CD4-positive, alpha-beta T cell treated with Interleukin-12 subunit alpha and Interleukin-12 subunit beta, for 1 hour (primary cell): ENCODE measurements at regions not wholly inside any gene's neighbourhood (a gene's known extent, or its start where the extent isn't known, plus 50 kb on each side); places are given as distances from the start of the nearest gene placed in this dataset.
"Not testable (repeated sequence)": the region's sequence is repeated elsewhere in the genome, so short reads cannot be mapped to it uniquely, and the experiment has no call there.

ENCODE experiments used
- DNase-seq: peaks from one replicate; pipeline ENCODE4 v3.0.0-alpha.2; 2020

DNA sequence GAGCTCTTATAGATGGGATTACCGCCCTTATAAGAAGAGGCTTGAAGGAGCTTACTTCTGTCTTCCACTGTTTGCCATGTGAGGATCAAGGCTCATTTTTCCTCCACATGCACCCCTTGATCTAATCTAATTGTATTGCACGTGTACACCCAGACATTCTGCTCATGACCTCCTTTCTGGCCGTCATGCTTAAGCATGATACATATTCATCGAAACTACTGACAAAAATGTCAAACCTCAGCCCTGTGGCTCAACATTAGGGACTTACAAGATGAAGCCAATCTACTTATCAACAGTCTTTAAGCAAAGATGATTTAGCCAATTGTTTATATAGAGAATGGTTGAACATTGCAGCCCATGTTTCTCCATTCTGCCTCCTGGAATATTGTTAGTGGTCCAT is 127.6 kb downstream of the XCL2 start:
- no peak for DNase-seq

DNA sequence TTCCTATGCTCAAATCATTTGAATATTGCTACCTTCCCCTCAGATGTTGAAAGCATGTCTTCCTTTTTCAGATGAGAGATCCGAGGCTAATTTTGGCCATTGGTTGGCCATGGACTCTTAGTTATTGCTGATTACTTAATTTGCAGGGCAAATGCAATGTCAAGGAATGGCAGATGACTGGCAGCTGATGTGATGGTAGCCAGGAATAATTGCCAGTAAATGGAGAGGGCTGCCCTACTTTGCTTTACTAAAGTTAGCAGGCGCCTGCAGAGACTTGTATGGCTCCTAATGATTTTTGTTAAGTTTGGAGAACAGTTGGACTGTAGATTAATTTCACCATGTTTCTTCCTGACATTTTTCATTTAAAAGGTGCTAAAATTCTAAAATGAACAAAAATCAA is 128.9 kb downstream of the XCL2 start:
- DNase-seq: no peak

DNA sequence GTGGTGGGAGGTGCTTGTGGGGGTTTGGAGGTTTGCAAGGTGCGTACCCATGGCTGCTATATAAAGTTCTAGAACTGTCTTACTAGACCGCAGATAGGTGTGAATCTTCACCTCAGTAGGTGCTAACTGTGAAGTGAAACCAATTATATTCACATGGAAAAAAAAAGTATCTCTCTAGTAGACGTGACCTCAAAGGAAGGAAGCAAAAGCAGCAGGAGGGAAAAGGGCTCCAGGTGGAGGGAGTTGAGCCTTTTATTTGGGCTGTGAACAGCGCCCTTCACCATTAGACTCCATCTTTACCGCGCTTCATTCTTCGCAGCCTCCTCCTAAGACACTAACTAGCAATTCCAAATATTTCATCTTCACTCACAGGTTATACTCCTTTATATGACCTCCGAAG is 129.8 kb downstream of the TBX19 start:
- peak; percentile 55 for DNase-seq

DNA sequence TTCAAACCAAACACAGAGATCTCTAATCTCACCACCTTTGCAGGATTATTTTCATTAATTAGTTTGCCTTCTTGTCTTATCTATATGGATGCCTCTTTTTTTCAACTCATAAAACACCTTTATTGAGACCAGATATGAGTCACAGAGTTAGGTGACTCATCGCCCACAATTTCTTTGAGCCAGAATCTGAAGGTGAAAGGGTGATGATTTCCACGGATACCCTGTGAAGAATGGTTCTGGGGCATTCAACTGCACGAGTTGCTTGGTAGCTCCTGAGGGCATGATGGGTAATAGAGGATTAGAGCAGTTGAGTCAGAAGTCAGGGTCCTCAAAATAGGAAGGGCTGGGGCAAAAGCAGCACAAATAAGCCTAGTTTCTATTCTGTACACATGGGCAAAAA is 128.2 kb downstream of the TBX19 start:
- DNase-seq: peak; percentile 67

DNA sequence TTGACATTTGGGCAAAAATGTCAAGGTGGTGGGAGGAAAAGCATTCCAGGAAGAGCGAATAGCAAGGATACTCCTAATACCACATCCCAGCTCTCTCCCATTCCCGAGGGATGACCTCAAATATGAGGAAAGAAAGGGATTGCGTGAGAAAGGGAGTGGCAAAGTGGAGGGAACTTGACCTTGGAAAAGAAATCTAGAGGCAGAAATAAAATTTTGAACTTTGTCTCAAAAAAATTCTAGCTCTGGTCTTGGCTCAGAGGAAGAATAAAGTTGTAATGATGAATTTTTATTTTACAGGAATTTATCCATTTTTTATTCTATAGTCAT is 127.8 kb downstream of the TBX19 start:
- no peak for DNase-seq

DNA sequence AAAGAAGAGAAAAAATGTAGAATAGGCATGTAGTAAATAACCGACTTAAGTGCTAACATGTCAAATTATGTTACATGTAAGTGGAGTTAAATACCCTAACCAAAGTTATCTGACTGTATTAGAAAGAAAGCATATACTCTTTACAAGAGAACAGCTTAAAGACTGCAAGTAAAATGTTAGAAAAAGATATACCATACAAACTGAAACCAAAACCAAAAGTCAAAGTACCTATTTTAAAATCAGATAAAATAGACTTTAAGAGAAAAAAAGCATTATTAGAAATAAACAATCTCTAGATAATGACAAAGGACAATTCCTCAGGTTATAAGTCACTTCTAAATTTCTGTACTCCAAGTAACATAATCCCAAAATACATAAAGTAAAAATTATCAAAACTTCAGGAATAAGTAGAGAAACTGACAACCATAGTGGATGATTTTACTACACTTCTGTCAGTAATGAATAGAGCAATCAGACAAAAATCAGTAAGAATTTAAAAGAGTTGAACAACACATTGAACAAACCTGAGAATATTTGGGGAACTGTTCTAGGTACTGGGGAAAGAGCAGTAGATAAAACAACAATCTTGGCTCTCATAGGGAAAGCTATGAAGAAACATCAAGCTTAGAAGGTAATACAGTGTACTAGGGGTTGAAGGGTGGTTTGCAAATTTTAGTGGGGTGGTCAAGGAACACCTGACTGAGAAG is 127.3 kb downstream of the TBX19 start:
- DNase-seq: no peak

DNA sequence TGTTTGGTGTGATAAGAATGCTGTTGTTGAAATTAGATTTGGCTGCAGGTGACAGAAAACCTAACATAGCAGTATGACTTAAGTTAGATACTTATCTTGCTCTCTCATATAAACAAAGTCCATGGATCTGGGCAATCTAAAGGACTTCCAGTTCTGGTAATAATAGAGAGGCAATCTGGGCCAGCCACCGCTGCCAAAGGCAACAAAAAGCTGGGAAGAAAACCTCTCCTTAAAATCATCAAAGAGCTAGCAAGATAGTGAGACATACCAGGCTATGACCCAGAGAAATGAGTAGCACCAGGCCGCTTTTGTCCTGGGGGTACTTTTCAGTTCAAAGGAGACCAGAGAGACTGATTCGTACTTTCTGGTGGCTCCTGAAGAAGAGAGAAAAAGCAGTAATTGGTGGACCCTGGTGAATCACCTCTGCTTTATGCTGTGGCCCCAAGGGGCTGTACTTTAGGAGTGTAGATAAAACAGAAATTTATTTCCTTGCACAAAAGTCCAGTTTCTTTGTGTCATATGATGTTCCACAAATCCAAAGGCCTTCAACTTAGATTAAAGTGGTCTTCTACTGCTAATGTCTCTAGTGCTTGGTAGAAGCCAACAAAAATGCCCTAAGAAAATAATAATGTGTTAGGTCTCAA is 125.4 kb downstream of the TBX19 start:
- DNase-seq: no peak

DNA sequence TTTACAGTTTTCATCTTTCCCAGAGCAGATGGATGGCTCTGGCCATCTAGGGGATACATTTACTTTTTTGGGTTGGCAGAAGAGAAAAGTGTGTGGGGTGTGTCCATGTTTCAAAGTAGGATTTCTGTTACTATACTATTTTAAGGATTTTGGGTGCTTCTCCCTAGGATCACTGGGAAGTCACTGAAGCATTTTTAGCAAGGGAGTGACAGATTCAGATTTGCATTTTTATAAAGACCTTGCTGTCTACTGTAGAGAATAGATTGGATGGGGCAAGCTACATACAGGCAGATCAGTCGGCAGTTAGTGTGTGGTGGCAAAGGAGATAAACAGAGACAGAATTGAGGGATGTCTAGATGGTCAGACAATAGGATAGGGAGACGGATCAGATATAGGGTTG is 122.5 kb downstream of the TBX19 start:
- DNase-seq: no peak

DNA sequence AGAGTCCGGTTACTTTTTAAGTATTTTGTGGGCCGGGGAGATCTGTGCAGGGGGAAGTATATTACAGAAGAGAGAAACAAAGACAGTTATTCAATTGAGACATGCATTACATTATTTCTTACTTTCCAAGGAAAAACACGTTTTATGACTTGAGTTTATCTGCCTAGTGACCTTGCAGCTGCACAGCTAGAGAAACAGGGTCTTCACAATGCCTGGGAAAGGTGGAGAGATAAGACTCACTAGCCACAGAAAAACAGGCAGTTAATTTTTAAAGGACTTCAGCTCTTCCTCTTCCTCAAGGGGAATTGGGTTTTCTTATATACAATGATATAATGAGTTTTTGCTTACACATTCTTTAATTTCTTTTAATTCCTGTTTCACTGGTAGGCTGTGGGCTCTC is 121.8 kb downstream of the TBX19 start:
- not testable (repeated sequence) for DNase-seq

DNA sequence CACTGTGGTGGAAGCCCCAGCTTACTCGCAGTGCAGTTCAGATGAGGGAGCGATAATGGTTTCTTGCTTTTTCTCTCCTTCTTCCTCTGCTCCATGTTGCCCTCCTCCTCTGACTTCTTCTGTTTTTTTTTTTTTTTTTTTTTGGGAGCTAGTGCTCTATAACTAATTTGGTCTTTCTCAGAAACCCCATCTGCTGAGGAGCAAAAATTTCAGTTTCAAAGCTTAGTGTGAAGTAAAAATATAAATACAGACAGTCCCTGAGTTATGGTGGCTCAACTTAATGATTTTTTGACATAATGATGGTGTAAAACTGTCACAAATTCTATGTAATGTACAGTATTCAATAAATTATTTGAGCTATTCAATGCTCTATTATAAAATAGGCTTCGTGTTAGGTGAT is 120.7 kb downstream of the TBX19 start:
- no peak for DNase-seq

DNA sequence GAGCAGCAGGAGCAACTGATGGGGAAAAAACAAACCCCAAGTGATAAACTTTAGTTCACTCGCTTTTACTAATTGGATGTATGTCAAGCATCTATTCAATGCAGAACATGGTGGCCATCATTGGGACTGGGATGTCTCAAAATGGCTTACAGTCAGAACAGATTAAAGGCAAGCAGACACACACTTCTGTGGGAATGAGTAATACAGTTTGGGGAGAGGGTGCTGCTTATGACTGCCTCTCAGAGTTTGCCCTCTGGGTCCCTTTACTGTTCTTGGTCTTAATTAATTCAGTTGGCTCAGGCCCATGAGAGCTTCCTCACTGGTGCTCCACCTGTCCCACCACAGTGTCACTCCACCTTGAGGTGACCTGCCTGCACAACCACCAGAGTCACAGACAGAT is 119.5 kb downstream of the TBX19 start:
- no peak for DNase-seq

DNA sequence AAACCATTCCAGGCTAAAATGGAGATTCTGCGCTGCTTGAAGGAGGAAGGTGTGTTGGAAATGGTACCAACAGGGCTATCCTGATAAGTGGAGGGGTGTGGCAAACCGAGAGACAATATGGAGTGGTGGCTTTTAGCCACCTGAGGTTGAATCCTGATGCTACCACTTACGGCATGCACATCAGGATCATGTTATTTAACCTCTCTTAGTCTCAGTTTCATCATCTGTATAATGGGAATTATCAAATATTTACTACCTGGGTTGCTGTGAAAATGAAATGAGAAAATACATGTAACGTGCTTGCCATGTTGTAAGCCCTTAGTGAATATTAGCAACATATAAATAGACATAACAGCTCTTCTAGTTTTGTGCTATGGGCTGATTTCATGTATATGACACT is 117.1 kb downstream of the TBX19 start:
- DNase-seq: no peak

DNA sequence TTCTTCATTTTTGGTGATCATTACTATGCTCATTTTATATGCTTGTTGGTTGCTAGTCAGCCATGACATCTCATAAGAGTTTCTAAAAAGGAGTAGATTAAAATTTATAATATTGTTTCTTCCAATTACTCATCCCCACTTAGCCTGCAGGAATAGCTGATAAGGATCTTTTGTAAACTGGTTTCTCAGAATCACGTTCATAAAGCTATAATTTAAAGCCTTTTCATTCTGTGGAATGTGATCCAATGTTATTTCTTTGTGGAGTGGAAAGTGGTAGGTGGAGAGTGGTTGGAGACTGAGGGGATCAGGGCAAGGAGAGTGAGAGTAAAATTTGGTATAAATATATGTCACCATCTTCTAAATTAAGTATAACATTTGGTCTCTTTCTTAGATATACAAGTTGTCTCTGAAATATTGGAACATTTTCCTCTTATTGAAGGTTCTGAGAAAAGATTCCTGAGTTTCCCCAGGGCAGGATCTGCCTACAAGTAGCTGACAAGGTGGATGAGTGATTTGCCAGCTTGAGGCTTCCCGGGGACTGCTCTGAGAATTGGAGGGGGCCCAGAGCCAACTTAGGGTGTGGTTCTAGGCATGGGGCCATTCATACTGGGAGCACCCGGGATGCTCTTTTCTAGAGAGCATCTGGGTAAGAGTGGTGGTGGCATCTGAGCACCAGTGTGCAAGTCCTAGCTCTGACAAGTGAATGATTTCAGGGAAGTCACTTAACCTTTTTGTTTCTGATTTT is 116.4 kb downstream of the TBX19 start:
- no peak for DNase-seq

DNA sequence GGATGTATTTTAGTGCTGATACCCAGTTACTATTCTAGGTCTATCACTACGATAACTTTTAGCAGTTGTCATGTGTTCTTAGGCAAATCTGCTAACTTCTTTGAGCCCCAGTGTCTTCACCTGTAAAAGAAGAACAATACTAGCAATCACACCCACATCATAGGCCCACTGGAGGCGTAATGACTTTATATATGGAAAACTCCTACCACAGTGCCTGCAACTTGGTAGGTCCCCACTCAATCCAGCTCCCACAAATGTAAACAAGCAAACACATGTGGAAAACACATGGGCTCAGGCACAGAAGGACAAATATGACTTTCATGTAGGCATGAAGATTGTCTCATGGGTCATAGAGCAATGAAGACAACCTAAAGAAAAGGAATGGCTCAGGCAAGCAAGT is 115.8 kb downstream of the TBX19 start:
- no peak for DNase-seq

DNA sequence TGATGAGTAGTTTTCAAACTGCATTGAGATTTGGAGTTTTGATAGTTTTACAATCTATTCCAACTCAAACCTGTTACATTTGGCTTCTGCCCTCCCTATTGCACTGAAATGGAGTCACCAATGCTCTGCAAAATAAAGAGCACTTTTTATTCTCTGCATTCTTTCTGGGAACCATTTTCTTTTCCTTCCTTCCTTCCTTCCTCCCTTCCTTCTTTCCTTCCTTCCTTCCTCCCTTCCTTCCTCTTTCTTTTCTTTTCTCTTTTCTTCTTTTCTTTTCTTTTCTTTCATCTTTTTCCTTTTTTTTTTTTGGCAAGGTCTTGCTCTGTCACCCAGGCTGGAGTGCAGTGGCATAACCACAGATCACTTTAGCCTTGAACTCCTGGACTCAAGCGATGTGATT is 114.2 kb downstream of the TBX19 start:
- DNase-seq: no peak

DNA sequence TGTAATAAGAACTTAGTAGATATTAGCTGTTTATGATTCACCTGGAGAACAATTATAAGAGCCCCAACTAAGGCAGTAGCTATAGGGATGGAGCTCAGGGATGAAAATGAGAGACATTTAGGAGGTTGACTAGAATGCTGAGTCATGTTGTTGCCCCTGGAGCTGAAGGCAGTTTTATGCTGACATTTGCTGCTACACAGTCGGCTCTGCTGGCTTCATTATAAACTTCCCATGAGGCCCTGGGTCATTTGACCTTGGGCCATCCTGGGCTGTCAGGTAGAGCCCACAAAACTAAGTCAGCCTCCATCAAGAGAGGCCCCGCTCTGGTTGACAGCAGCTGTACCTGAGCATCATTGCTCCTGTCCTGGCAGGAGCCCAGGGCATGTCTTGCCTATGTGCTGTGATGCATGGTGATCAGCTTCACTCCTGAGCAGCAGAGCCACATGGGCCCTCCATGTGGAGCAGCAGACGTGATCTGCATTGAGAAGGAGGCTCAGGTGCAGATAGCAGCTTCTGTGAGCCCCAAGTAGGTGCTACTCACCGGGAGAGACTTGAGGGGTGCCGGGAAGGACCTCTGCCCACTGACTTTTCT is 112.4 kb downstream of the TBX19 start:
- no peak for DNase-seq

DNA sequence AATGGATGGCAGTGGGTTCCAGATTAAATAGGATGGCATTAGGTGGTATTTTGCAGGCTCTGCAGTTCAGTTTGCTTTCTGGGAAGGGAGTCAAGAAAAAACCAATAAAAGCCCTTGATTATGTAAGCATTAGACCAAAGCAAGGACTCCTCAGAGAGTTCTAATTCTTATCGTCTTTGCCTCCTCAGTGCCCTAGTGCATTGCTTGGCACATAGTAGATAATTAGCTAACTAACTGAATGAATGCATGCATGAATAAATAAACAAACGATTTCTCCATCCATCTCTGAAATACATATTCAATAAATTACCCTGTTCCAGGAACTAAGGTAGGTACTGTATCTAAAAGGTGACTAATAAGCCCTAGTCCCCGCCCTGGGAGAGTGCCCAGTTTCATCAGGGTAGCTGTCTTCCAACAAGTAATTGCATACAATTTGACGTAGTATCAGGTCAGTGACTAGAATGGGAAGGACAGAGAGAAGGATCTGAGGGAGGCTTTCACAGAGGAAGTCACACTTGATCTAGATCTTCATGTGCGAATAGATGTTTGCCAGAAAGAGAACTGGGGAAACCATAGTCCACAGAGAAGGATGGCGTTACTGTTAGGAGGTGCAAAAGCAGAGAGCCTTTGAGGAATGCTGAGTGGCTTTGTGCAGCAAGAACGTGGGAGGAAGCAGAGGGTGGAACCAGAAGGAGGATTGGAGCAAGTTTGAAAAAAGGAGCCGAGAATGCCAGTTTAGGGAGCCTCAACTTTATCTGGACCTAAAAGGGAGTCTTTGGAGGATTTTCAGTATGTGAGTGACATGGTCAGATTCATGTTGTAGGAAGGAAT is 111.4 kb downstream of the TBX19 start:
- DNase-seq: peak; percentile 24

DNA sequence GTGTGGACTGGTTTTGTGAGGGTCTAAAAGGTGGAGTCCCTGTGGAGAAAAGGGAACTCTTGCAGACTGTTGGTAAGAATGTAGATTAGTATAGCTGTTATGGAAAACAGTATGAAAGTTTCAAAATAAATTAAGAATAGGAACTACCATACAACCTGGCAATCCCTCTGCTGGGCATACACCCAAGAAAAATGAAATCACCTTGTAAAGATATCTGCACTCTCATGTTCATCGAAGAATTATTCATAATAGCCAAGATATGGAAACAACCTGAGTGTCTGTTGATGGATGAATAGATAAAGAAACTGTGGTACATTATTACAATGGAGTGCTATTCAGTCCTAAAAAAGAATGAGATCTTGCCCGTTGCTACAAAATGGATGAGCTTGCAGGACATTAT is 109.6 kb downstream of the TBX19 start:
- DNase-seq: no peak

DNA sequence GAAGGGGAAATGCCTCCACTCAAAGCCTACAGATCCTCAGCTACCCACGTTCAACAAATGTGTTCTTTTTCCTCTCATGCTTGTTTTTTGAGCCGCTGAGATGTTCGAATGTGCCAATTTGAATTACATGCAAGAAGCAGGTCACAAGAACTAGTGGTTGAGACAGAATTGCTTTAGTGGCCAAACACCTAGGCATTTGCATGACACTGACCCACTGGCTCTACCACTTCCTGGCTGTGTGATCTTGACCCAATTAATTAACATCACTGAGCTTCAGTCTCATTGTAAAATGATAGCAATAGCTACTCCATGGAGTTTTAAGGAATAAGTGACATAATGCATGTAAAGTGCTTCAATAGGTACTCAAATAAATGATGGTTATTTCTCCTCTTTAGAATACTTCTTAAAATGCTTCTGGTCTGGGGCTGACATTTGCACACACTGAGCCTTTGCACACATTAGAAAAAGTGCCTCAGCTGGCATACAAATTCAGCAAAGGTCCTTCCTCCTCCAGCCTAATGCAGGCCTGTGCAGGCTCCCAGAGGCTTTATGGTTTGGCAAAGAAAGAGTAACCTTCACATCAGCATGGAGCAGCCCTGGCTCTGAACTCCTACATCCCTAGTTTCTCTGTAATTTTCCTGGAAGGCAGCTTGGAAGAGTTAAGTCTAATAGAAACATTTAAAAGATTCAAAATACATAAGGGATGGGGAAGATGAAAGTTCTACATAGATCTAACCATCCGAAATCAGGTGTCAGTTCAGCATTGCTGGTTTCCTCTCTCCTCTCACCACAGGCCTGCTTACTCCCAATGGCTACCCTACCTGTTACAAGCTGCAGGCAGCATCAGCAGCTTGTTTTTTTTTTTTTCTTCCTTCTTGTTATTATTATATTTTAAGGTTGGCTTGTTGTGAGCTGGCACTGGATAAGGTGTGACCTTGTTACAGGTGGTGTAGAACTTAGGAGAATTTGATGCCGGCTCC is 107.4 kb downstream of the TBX19 start:
- peak; percentile 27 for DNase-seq

DNA sequence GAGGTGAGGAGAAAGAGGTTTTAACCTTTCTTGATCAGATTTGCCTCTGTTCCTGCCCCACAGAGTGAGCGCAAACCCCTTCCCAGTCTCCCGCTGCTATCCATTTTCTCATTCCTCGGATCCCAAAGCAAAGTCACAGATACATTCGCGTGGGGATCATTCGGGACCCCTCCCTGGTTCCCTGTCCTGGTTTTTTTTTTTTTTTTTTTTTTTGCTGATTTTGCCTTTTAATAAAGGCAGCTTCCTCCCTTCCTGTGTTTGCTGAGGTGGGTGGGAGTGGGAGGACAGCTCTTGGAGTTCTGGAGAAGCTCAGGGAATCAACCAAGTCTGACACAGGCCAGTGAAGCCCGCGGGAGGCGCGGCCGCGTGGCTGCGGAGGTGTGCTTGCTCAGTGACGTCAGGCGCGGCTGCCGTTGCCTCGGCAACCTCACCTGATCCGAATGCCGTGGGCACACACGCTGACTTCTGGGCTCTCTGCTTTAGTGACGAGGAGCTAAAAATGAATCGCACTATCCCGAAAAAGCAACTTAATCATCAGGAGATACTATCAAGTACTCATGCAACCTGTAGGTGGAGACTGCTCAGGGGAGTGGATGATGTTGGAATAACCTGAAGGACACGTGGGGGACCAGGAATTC is 106.4 kb downstream of the TBX19 start:
- peak; percentile 81 for DNase-seq

DNA sequence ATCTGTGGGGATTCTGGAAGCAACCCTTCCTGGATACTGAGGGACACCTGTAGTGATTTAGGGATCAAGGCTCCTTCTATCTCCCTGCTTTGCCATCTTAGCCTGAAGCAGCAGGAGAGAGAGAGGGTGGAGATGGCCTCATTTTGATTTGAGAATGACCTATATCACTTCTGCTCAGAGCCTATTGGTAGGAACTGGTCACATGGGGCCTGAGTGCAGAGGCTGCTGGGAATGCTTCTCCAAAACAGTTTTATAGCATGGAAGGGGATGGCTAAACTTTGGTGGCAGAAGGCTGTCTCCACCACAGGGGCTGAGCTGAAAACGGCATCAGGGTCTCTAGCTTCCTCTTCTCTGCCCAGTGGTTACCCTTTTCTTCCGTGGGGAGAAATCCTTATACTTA is 105.8 kb downstream of the TBX19 start:
- no peak for DNase-seq
